GM23248 (cell line): ENCODE measurements at regions not wholly inside any gene's neighbourhood (a gene's known extent, or its start where the extent isn't known, plus 50 kb on each side); places are given as distances from the start of the nearest gene placed in this dataset.

ENCODE experiments used
- DNase-seq: peaks from one replicate; pipeline ENCODE4 v3.0.0-alpha.2; 2015
- H2AFZ ChIP-seq: fragments of 200-600 bp; sonication (generic); 2 replicates; pipeline ENCODE4 v1.6.1; 2016; ENCODE audit warnings: antibody characterized with exemption
- H3F3A ChIP-seq: fragments of 200-600 bp; sonication (generic); 2 replicates; pipeline ENCODE4 v1.6.1; 2016; ENCODE audit warnings: mild to moderate bottlenecking, antibody characterized with exemption, mixed run types; ENCODE audit not compliant: insufficient read depth
- H3K27ac ChIP-seq: fragments of 200-600 bp; sonication (generic); 2 replicates; pipeline ENCODE4 v1.5.1; 2016; ENCODE audit warnings: mild to moderate bottlenecking
- H3K27me3 ChIP-seq: fragments of 200-600 bp; sonication (generic); replicated peaks from 2 replicates; pipeline ENCODE4 v1.6.1; 2016; ENCODE audit warnings: mild to moderate bottlenecking; ENCODE audit not compliant: insufficient read depth
- H3K36me3 ChIP-seq: fragments of 200-600 bp; sonication (generic); 2 replicates; pipeline ENCODE4 v1.6.1; 2016; ENCODE audit warnings: low read depth, mild to moderate bottlenecking
- H3K4me1 ChIP-seq: fragments of 200-600 bp; sonication (generic); 2 replicates; pipeline ENCODE4 v1.6.1; 2016; ENCODE audit warnings: mild to moderate bottlenecking; ENCODE audit not compliant: insufficient read depth
- H3K4me2 ChIP-seq: fragments of 200-600 bp; sonication (generic); one replicate; pipeline ENCODE4 v1.6.1; 2016; ENCODE audit warnings: mild to moderate bottlenecking; ENCODE audit not compliant: unreplicated experiment
- H3K4me3 ChIP-seq: fragments of 200-600 bp; sonication (generic); 2 replicates; pipeline ENCODE4 v1.5.1; 2016; ENCODE audit warnings: mild to moderate bottlenecking
- H3K79me2 ChIP-seq: fragments of 200-600 bp; sonication (generic); 2 replicates; pipeline ENCODE4 v1.6.1; 2016; ENCODE audit warnings: mild to moderate bottlenecking; ENCODE audit not compliant: insufficient read depth
- H3K9ac ChIP-seq: fragments of 200-600 bp; sonication (generic); 2 replicates; pipeline ENCODE4 v1.6.1; 2016; ENCODE audit warnings: mild to moderate bottlenecking
- H3K9me2 ChIP-seq: fragments of 200-600 bp; sonication (generic); 2 replicates; pipeline ENCODE4 v1.6.1; 2016; ENCODE audit warnings: mixed run types, mild to moderate bottlenecking, moderate library complexity; ENCODE audit not compliant: insufficient read depth
- H3K9me3 ChIP-seq: fragments of 200-600 bp; sonication (generic); one replicate; pipeline ENCODE4 v1.6.1; 2017; ENCODE audit warnings: low read depth
- H4K20me1 ChIP-seq: fragments of 200-600 bp; sonication (generic); 2 replicates; pipeline ENCODE4 v1.6.0; 2016; ENCODE audit not compliant: insufficient read depth
- EZH2 ChIP-seq: fragments of 200-600 bp; sonication (generic); IDR thresholded peaks from 2 replicates; pipeline ENCODE4 v1.6.1; 2018; ENCODE audit warnings: antibody characterized with exemption, mild to moderate bottlenecking; ENCODE audit not compliant: insufficient read depth, poor library complexity, severe bottlenecking
- EZH2phosphoT487 ChIP-seq: fragments of 200-600 bp; sonication (generic); IDR thresholded peaks from 2 replicates; pipeline ENCODE4 v1.6.1; 2018; ENCODE audit warnings: antibody characterized with exemption, moderate library complexity, mild to moderate bottlenecking, low read depth; ENCODE audit not compliant: insufficient read depth
- WGBS, 2 experiments: methylation state at CpG; one replicate each; pipeline ENCODE4 v1.1.6; 2015 to 2017; ENCODE audit warnings: low lambda C conversion rate in 2 of 2, low coverage in 1 of 2; ENCODE audit errors: missing lambda C conversion rate in 2 of 2; 5-methylcytosine and 5-hydroxymethylcytosine counted together
- in situ Hi-C: fragments of 300-500 bp; cut with MboI; formaldehyde crosslinking; loops from 2 replicates; pipeline ENCODE4 v1.15.0; 2020

DNA sequence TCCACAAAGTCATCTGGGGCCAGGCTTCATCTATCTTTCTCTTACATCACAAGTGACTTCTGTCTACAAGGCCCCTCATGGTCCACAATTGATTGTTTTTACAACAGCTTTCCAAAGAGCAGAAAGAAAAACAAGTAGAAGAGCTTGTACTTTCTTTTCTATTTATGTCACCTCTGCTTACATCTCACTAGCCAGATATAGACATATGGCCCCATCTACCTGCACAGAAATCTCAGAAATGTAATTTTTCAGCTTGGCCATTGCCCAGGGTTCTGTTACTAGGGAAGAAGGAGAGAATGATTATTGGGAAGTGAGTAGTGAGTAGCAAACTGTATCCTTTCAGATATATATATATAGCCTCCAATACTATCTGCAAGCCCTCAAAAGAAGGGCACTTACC lies 210.5 kb upstream of the PLEKHG7 start:
- Histone ChIP-seq H4K20me1 (no peaks in the 10 kb centered on the region), H3K4me3 (no peak overlapping the region), H3K9ac (no peak overlapping the region), H3F3A (no peaks in the 10 kb centered on the region), H3K27ac (no peak overlapping the region), H3K4me2 (no peak overlapping the region), H3K27me3 (no peaks in the 10 kb centered on the region), H2AFZ (no peak overlapping the region), H3K36me3 (no peaks in the 10 kb centered on the region), H3K4me1 (no peaks in the 10 kb centered on the region), H3K9me2 (no peaks in the 10 kb centered on the region), H3K79me2 (no peaks in the 10 kb centered on the region), H3K9me3 (no peaks in the 10 kb centered on the region)
- no peak for TF ChIP-seq EZH2phosphoT487
- TF ChIP-seq EZH2, result no peak
- DNase-seq, result no peak
- in situ Hi-C loops, result no loop called here

DNA sequence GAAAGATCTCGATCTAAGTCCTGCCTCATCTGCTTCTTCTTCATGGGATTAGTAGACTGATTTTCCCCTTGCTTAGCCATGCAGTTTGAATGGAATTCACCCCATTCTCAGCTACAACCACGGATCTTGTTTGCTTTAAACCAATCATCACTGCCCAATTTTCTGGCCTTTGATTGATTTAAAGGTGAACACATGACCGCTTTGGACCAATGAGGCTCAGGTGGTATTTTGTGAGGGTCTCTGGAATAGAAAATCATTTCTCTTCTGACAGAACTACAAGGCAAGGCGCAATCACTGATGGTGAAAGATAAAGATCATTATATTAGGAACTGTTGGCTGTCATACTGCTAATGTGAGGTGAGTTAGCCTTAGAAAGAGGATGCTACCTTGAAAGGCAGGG lies 213.0 kb upstream of the PLEKHG7 start:
- no peak for DNase-seq
- Histone ChIP-seq H3K36me3 (no peaks in the 10 kb centered on the region), H2AFZ (no peak overlapping the region), H3K27me3 (no peaks in the 10 kb centered on the region), H3K9ac (no peak overlapping the region), H3K4me3 (no peak overlapping the region), H3K4me2 (no peak overlapping the region), H3F3A (no peaks in the 10 kb centered on the region), H3K27ac (no peak overlapping the region), H3K9me3 (no peaks in the 10 kb centered on the region), H3K9me2 (no peaks in the 10 kb centered on the region), H4K20me1 (no peaks in the 10 kb centered on the region), H3K4me1 (no peaks in the 10 kb centered on the region), H3K79me2 (no peaks in the 10 kb centered on the region)
- no peak for TF ChIP-seq EZH2phosphoT487
- no peak for TF ChIP-seq EZH2
- in situ Hi-C loops, result no loop called here
- WGBS, 2 experiments, result 75 to 77% methylated on average over 4 of the region's 4 CpGs

DNA sequence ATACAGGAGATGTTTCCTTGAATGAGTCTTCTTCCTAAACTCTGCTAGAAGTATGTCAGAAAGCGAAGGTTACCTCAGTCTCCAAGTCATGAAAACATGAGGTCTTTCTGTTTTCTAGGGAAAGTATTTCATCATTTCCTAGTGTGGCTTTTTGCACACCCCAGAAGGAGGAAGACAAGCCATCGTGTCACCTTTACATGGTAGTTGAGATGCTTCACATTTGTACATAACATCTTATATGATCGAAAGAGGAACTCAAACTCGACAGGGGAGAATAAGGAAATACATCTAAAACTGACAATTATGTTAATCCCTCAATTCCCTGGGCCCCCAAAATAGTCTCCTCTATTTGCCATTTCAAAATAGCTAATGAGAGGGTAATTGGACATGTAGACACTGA lies 214.1 kb upstream of the PLEKHG7 start:
- no peak overlapping the region for H3K9ac ChIP-seq
- H4K20me1 ChIP-seq, result no peaks in the 10 kb centered on the region
- no peaks in the 10 kb centered on the region for H3K27me3 ChIP-seq
- H3K4me3 ChIP-seq, result no peak overlapping the region
- no peak overlapping the region for H3K4me2 ChIP-seq
- H2AFZ ChIP-seq, result no peak overlapping the region
- TF ChIP-seq EZH2, result no peak
- TF ChIP-seq EZH2phosphoT487, result no peak
- no peaks in the 10 kb centered on the region for H3K36me3 ChIP-seq
- in situ Hi-C loops, result no loop called here
- no peaks in the 10 kb centered on the region for H3K4me1 ChIP-seq
- H3K79me2 ChIP-seq, result no peaks in the 10 kb centered on the region
- 78% methylated on average over 4 of the region's 4 CpGs for WGBS, 2 experiments
- no peaks in the 10 kb centered on the region for H3K9me2 ChIP-seq
- no peaks in the 10 kb centered on the region for H3F3A ChIP-seq
- no peak for DNase-seq
- no peak overlapping the region for H3K27ac ChIP-seq
- no peaks in the 10 kb centered on the region for H3K9me3 ChIP-seq

DNA sequence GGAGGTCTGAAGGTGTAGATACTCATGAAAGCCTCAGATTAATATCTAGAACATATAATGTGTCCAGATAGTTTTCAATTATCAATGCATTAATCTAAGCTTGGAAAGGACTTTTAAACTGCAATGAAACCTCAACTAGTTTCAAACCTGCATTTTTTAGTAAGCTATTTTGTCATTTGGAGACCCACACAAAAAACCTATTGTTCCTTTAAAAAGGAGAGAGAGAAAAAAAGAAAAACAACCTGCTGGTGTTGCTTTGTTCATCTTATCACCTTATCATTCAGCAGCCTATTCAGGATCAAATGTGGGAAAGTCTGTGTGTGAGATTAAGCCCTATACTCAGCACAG lies 215.7 kb upstream of the PLEKHG7 start:
- H3K79me2 ChIP-seq, result no peaks in the 10 kb centered on the region
- no peak overlapping the region for H3K27ac ChIP-seq
- DNase-seq, result no peak
- TF ChIP-seq EZH2 (no peak), EZH2phosphoT487 (no peak)
- H3K9ac ChIP-seq, result no peak overlapping the region
- H3K27me3 ChIP-seq, result no peaks in the 10 kb centered on the region
- H3K36me3 ChIP-seq, result no peaks in the 10 kb centered on the region
- H3K9me3 ChIP-seq, result no peaks in the 10 kb centered on the region
- H3K4me3 ChIP-seq, result no peak overlapping the region
- H3K9me2 ChIP-seq, result no peaks in the 10 kb centered on the region
- H3F3A ChIP-seq, result no peaks in the 10 kb centered on the region
- no peak overlapping the region for H2AFZ ChIP-seq
- H3K4me2 ChIP-seq, result no peak overlapping the region
- no peaks in the 10 kb centered on the region for H4K20me1 ChIP-seq
- in situ Hi-C loops, result no loop called here
- H3K4me1 ChIP-seq, result no peaks in the 10 kb centered on the region

DNA sequence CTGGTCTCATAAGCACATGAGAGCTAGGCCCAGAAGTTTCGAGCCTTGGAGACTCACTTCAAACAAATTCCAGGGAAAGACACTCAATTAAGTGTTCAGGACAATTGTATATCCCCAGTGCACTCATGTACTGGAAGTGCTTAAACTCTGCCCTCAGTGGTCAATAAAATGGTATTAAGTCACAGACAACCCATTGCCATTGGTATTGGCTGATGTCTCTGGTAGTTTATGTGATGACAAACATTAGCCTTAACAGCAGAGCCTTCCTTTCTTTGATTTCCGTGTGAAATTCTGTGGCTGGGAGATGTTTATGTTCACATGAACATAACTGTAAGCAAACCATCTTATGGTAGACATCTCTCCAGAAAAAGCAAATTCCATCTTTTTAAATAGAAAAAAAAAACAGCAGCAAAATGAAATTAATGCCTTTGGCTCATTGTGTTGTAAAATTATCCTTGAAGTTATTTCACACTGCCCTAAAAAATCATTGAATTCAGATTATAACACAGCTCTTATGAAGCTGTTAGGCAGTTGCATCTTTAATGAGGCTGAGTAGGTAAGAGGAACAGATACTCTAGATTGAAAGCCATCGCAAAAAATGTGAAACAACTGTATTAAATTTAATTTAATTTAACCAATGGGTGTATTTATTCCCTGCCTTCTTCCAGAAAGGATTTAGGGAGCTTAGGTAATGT lies 216.2 kb upstream of the PLEKHG7 start:
- no peak overlapping the region for H2AFZ ChIP-seq
- no peaks in the 10 kb centered on the region for H4K20me1 ChIP-seq
- no peak overlapping the region for H3K4me3 ChIP-seq
- H3K9me3 ChIP-seq, result no peaks in the 10 kb centered on the region
- H3K36me3 ChIP-seq, result no peaks in the 10 kb centered on the region
- H3K27me3 ChIP-seq, result no peaks in the 10 kb centered on the region
- no peaks in the 10 kb centered on the region for H3K4me1 ChIP-seq
- TF ChIP-seq EZH2 (no peak), EZH2phosphoT487 (no peak)
- no peak overlapping the region for H3K27ac ChIP-seq
- H3F3A ChIP-seq, result no peaks in the 10 kb centered on the region
- H3K9ac ChIP-seq, result no peak overlapping the region
- no peak for DNase-seq
- in situ Hi-C loops, result no loop called here
- H3K79me2 ChIP-seq, result no peaks in the 10 kb centered on the region
- no peaks in the 10 kb centered on the region for H3K9me2 ChIP-seq
- no peak overlapping the region for H3K4me2 ChIP-seq
- WGBS, 2 experiments, result 66 to 75% methylated on average over 3 of the region's 3 CpGs
